H9 (cell line): ENCODE measurements at regions not wholly inside any gene's neighbourhood (a gene's known extent, or its start where the extent isn't known, plus 50 kb on each side); places are given as distances from the start of the nearest gene placed in this dataset.

ENCODE experiments used
- DNase-seq: peaks from one replicate; pipeline ENCODE4 v3.0.0-alpha.2; 2017
- H2AFZ ChIP-seq: one replicate; pipeline ENCODE4 v1.6.1; 2013; ENCODE audit warnings: mild to moderate bottlenecking, low read length, control low read depth, moderate library complexity
- H2AK5ac ChIP-seq: 2 replicates; pipeline ENCODE4 v1.6.1; 2013; ENCODE audit warnings: low read length, control low read depth, mixed read lengths; ENCODE audit not compliant: insufficient read length
- H2BK120ac ChIP-seq: one replicate; pipeline ENCODE4 v1.6.1; 2013; ENCODE audit warnings: low read depth, mild to moderate bottlenecking, low read length, control low read depth, inconsistent platforms; ENCODE audit not compliant: poor library complexity, severe bottlenecking
- H2BK12ac ChIP-seq: 2 replicates; pipeline ENCODE4 v1.6.1; 2013; ENCODE audit warnings: low read length, control low read depth, mixed read lengths, low read depth; ENCODE audit not compliant: insufficient read length
- H2BK15ac ChIP-seq: 2 replicates; pipeline ENCODE4 v1.6.1; 2013; ENCODE audit warnings: low read depth, low read length, control low read depth
- H2BK20ac ChIP-seq: one replicate; pipeline ENCODE4 v1.6.1; 2013; ENCODE audit warnings: low read depth, mild to moderate bottlenecking, low read length, control low read depth, inconsistent platforms; ENCODE audit not compliant: poor library complexity, severe bottlenecking
- H2BK5ac ChIP-seq: 2 replicates; pipeline ENCODE4 v1.6.1; 2013; ENCODE audit warnings: low read length, control low read depth, mixed read lengths; ENCODE audit not compliant: insufficient read length
- H3K14ac ChIP-seq: 2 replicates; pipeline ENCODE4 v1.6.1; 2013; ENCODE audit warnings: low read length, control low read depth; ENCODE audit not compliant: insufficient read depth
- H3K18ac ChIP-seq: 2 replicates; pipeline ENCODE4 v1.6.1; 2013; ENCODE audit warnings: low read depth, mild to moderate bottlenecking, mixed read lengths, low read length, control low read depth; ENCODE audit not compliant: insufficient read length
- H3K23ac ChIP-seq: 2 replicates; pipeline ENCODE4 v1.6.1; 2013; ENCODE audit warnings: low read length, control low read depth, mixed read lengths, low read depth; ENCODE audit not compliant: insufficient read length
- H3K23me2 ChIP-seq: 2 replicates; pipeline ENCODE4 v1.6.1; 2013; ENCODE audit warnings: low read depth, mild to moderate bottlenecking, mixed read lengths, low read length, control low read depth; ENCODE audit not compliant: insufficient read length, poor library complexity, severe bottlenecking
- H3K27ac ChIP-seq: 2 replicates; pipeline ENCODE4 v1.5.1; 2013; ENCODE audit warnings: low read length, control low read depth, mixed read lengths, low read depth; ENCODE audit not compliant: insufficient read length
- H3K27me3 ChIP-seq: 2 replicates; pipeline ENCODE4 v1.6.1; 2013; ENCODE audit warnings: low read length, control low read depth, inconsistent platforms; ENCODE audit not compliant: insufficient read depth
- H3K4ac ChIP-seq: 2 replicates; pipeline ENCODE4 v1.6.1; 2013; ENCODE audit warnings: low read depth, mild to moderate bottlenecking, control low read depth, inconsistent platforms, low read length, moderate library complexity
- H3K4me1 ChIP-seq: 2 replicates; pipeline ENCODE4 v1.6.1; 2013; ENCODE audit warnings: low read length, control low read depth, inconsistent platforms; ENCODE audit not compliant: insufficient read depth
- H3K4me2 ChIP-seq: 2 replicates; pipeline ENCODE4 v1.6.1; 2013; ENCODE audit warnings: low read length, control low read depth, mixed read lengths; ENCODE audit not compliant: insufficient read length, insufficient read depth
- H3K56ac ChIP-seq: 2 replicates; pipeline ENCODE4 v1.6.1; 2013; ENCODE audit warnings: low read depth, mild to moderate bottlenecking, mixed read lengths, low read length, control low read depth; ENCODE audit not compliant: insufficient read length
- H3K79me1 ChIP-seq: 2 replicates; pipeline ENCODE4 v1.6.1; 2013; ENCODE audit warnings: low read depth, mild to moderate bottlenecking, moderate library complexity, low read length, control low read depth, inconsistent platforms; ENCODE audit not compliant: insufficient read depth, poor library complexity, severe bottlenecking
- H3K79me2 ChIP-seq: 2 replicates; pipeline ENCODE4 v1.6.1; 2013; ENCODE audit warnings: low read length, control low read depth, inconsistent platforms; ENCODE audit not compliant: insufficient read depth
- H3K9ac ChIP-seq: 2 replicates; pipeline ENCODE4 v1.6.1; 2013; ENCODE audit warnings: low read length, control low read depth, mixed read lengths; ENCODE audit not compliant: insufficient read length; ENCODE audit errors: extremely low read depth
- H3K9me3 ChIP-seq: one replicate; pipeline ENCODE4 v1.6.1; 2013; ENCODE audit warnings: low read depth, low read length, inconsistent platforms; ENCODE audit not compliant: control insufficient read depth
- H3T11ph ChIP-seq: one replicate; pipeline ENCODE4 v1.6.1; 2013; ENCODE audit warnings: mild to moderate bottlenecking, low read length, control low read depth, inconsistent platforms
- H4K20me1 ChIP-seq: one replicate; pipeline ENCODE4 v1.6.1; 2013; ENCODE audit not compliant: control insufficient read depth, insufficient read length, insufficient read depth
- H4K5ac ChIP-seq: 2 replicates; pipeline ENCODE4 v1.6.1; 2013; ENCODE audit warnings: low read depth, mild to moderate bottlenecking, mixed read lengths, low read length, control low read depth; ENCODE audit not compliant: insufficient read length
- H4K8ac ChIP-seq: replicated peaks from 2 replicates; pipeline ENCODE4 v1.6.1; 2013; ENCODE audit warnings: low read length, control low read depth, mixed read lengths, low read depth; ENCODE audit not compliant: insufficient read length
- H4K91ac ChIP-seq: 2 replicates; pipeline ENCODE4 v1.6.1; 2013; ENCODE audit warnings: low read depth, mild to moderate bottlenecking, moderate library complexity, mixed read lengths, low read length, control low read depth; ENCODE audit not compliant: insufficient read length
- H3K27ac Mint-ChIP-seq, 3 experiments: 2 replicates in 2 of 3; 3 replicates in 1 of 3; pipeline ENCODE4 v1.8.0; 2020 to 2021; ENCODE audit warnings: mixed read lengths in 3 of 3, mild to moderate bottlenecking in 1 of 3, moderate library complexity in 1 of 3
- H3K27me3 Mint-ChIP-seq: 2 replicates; pipeline ENCODE4 v1.8.0; 2021; ENCODE audit warnings: low read depth, mild to moderate bottlenecking, moderate library complexity, mixed read lengths
- H3K36me3 Mint-ChIP-seq, 3 experiments: 2 replicates in 2 of 3; 3 replicates in 1 of 3; pipeline ENCODE4 v1.8.0; 2020 to 2021; ENCODE audit warnings: low read depth in 3 of 3, mixed read lengths in 3 of 3; ENCODE audit not compliant: insufficient read depth in 1 of 3
- H3K4me1 Mint-ChIP-seq, 2 experiments: 2 replicates each; pipeline ENCODE4 v1.8.0; 2020; ENCODE audit warnings: mixed read lengths in 2 of 2
- H3K4me3 Mint-ChIP-seq, 2 experiments: 2 replicates in 1 of 2; 3 replicates in 1 of 2; pipeline ENCODE4 v1.8.0; 2020 to 2021; ENCODE audit warnings: mild to moderate bottlenecking in 2 of 2, mixed read lengths in 2 of 2, moderate library complexity in 1 of 2
- H3K9me3 Mint-ChIP-seq, 2 experiments: 2 replicates in 1 of 2; 3 replicates in 1 of 2; pipeline ENCODE4 v1.8.0; 2020; ENCODE audit warnings: mild to moderate bottlenecking in 2 of 2, mixed read lengths in 2 of 2, moderate library complexity in 1 of 2
- CTCF ChIP-seq: fragments of 200-600 bp; sonication (generic); conservative IDR thresholded peaks from 3 replicates; pipeline ENCODE4 v1.8.0; 2021; ENCODE audit warnings: antibody characterized with exemption, mild to moderate bottlenecking
- WGBS: extraction: QIAGEN DNeasy Blood & Tissue Kit; methylation state at CpG from one replicate; pipeline ENCODE4 v1.1.7; 2013; ENCODE audit warnings: missing lambda C conversion rate, low lambda C conversion rate, mixed read lengths; ENCODE audit not compliant: insufficient read length; ENCODE audit errors: extremely low coverage; 5-methylcytosine and 5-hydroxymethylcytosine counted together

- no peak overlapping the region for H3K9ac ChIP-seq
- H3K23ac ChIP-seq = no peak overlapping the region
- H3K4me3 Mint-ChIP-seq = no peak overlapping the region
- H3K36me3 Mint-ChIP-seq = peaks cover 0 to 11% (median 0%) of the 10 kb centered on the region in 3 experiments; a peak in 3 of 7 replicates
- no peak for DNase-seq
- no peak overlapping the region for H2BK15ac ChIP-seq
- no peak overlapping the region for H4K5ac ChIP-seq
- H3K4me1 Mint-ChIP-seq = no peaks in the 10 kb centered on the region
- no CpG with 5 or more reads among the region's 5 CpGs for WGBS
- no peaks in the 10 kb centered on the region for H3K9me3 ChIP-seq
- peaks cover 11 to 12% of the 10 kb centered on the region in 2 experiments for H3K9me3 Mint-ChIP-seq
- no peak overlapping the region for H2BK5ac ChIP-seq
- no peaks in the 10 kb centered on the region for H3K23me2 ChIP-seq
- H3K27ac Mint-ChIP-seq = no peak overlapping the region
- H3K27me3 Mint-ChIP-seq = peaks cover 4% of the 10 kb centered on the region
- H2AFZ ChIP-seq = no peak overlapping the region
- no peak overlapping the region for H2BK12ac ChIP-seq
- H3K79me1 ChIP-seq = no peaks in the 10 kb centered on the region
- H3K79me2 ChIP-seq = no peaks in the 10 kb centered on the region
- no peak overlapping the region for H3K56ac ChIP-seq
- no peak overlapping the region for H3K4me2 ChIP-seq
- no peak overlapping the region for H3K14ac ChIP-seq
- H3K27me3 ChIP-seq = no peaks in the 10 kb centered on the region
- no peak overlapping the region for H3T11ph ChIP-seq
- H4K91ac ChIP-seq = no peak overlapping the region
- no peaks in the 10 kb centered on the region for H4K20me1 ChIP-seq
- no peak overlapping the region for H2BK20ac ChIP-seq
- no peak overlapping the region for H3K18ac ChIP-seq
- no peaks in the 10 kb centered on the region for H3K4me1 ChIP-seq
- no peak overlapping the region for H2BK120ac ChIP-seq
- TF ChIP-seq CTCF = no peak
- no peak overlapping the region for H2AK5ac ChIP-seq
- no peak overlapping the region for H3K27ac ChIP-seq
- H4K8ac ChIP-seq = no peak overlapping the region
- no peak overlapping the region for H3K4ac ChIP-seq
Observed at GRCh38 chr20:51144476-51144875, 121.6 kb upstream of the KCNG1 start.
